HUES64 (cell line): ENCODE measurements at regions not wholly inside any gene's neighbourhood (a gene's known extent, or its start where the extent isn't known, plus 50 kb on each side); places are given as distances from the start of the nearest gene placed in this dataset.
A peak's percentile ranks its signal among the peaks of the same experiment; 100 is the strongest.
"Not testable (repeated sequence)": the region's sequence is repeated elsewhere in the genome, so short reads cannot be mapped to it uniquely, and the experiment has no call there.

ENCODE experiments used
- H3K27ac ChIP-seq: 2 replicates; pipeline ENCODE4 v1.7.0; 2013; ENCODE audit warnings: low read depth, low read length, inconsistent platforms
- H3K27me3 ChIP-seq: 2 replicates; pipeline ENCODE4 v1.6.1; 2013; ENCODE audit warnings: mild to moderate bottlenecking, low read length; ENCODE audit not compliant: insufficient read depth
- H3K36me3 ChIP-seq: 2 replicates; pipeline ENCODE4 v1.6.1; 2013; ENCODE audit warnings: mild to moderate bottlenecking, low read length; ENCODE audit not compliant: insufficient read depth
- H3K4me1 ChIP-seq: 2 replicates; pipeline ENCODE4 v1.6.1; 2013; ENCODE audit warnings: mild to moderate bottlenecking, low read length, moderate library complexity; ENCODE audit not compliant: insufficient read depth
- H3K4me3 ChIP-seq: 2 replicates; pipeline ENCODE4 v1.5.1; 2013; ENCODE audit warnings: mild to moderate bottlenecking, low read length, moderate library complexity
- H3K9ac ChIP-seq: 2 replicates; pipeline ENCODE4 v1.6.1; 2013; ENCODE audit warnings: mild to moderate bottlenecking, low read depth, low read length
- H3K9me3 ChIP-seq: 2 replicates; pipeline ENCODE4 v1.6.1; 2013; ENCODE audit warnings: low read depth, low read length; ENCODE audit not compliant: insufficient read depth
- WGBS: fragments of 150-250, 120-280 bp; methylation state at CpG from one replicate; pipeline ENCODE4 v1.1.7; 2013; ENCODE audit warnings: missing lambda C conversion rate; 5-methylcytosine and 5-hydroxymethylcytosine counted together

DNA sequence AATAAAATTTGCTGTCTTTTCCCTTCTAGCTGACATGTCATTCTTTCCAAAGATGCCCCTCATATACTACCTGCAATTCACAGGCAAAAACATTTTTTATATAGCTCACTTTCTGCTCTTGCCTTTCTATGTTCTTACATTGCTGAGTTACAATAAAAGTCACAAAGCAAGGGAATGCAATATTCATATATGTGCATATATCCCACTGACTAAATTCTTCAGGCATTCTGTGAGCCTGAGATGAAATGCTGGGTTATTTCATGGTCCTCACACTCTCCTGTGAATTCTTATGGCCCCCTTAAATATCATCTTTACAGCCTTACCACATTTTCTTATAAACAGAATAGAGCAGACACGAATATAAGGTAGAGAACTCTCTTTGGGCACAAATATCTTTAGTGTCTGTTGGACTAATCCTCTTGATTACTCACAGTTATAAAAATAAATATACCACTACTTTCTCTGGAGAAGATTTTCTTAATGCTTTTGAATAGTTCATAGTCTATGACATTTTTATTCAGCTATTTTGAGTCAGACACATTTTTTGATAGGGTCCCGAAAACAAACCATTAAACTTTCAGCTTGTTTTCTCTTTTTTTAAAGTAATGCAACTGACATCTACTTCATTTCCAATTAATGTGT lies 84.1 kb upstream of the H2AZ1 start:
- WGBS: 96% methylated on average over 1 of the region's 2 CpGs
- Histone ChIP-seq H3K9me3 (peaks cover 9% of the 10 kb centered on the region), H3K9ac (no peak overlapping the region), H3K27me3 (no peaks in the 10 kb centered on the region), H3K4me3 (no peak overlapping the region), H3K36me3 (no peaks in the 10 kb centered on the region), H3K4me1 (no peaks in the 10 kb centered on the region), H3K27ac (no peak overlapping the region)

DNA sequence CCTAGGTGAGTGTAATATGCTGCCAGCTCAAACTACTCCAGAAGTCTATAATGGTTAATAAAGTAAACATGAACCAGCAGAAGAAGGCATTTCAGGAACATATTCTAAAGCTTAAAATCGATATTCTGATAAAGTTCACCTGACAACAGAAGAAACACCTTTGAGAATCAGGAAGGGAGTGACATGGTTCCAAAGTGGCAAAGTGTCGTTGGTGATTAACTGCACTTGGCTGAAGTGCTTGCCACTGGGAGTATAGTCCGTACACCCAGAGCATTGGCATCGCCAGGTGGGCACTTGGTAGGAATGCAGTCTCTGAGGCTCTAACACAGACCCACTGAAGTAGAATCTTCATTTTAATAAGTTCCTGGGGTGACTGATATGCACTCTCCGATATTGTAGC lies 76.0 kb upstream of the H2AZ1 start:
- Histone ChIP-seq H3K9me3 (no peaks in the 10 kb centered on the region), H3K4me1 (peaks cover 6% of the 10 kb centered on the region; the same call in 1 of the 2 replicates), H3K36me3 (no peaks in the 10 kb centered on the region), H3K27me3 (no peaks in the 10 kb centered on the region), H3K27ac (no peak overlapping the region), H3K9ac (no peak overlapping the region), H3K4me3 (no peak overlapping the region)
- WGBS: 95% methylated on average over 4 of the region's 5 CpGs

DNA sequence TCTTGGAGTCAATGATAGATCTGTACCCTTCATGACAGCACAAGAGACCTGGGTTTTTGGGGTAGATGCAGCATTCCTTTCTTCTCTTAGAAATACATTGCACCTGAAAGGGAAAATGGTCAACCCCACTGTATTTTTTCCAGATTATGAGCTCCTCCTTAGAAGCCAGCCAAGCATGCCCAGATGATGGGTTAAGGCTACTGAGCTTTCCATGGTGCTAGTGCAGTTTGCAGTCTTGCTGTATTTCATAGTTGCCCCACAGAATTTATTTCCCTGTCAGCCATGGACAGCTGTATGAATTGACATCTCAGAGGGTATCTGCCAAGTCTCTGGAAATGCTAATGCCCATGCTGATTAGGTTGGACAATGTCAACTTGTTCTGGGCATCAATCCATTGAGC lies 73.7 kb upstream of the H2AZ1 start:
- Histone ChIP-seq H3K9me3 (no peaks in the 10 kb centered on the region), H3K4me1 (peaks cover 6% of the 10 kb centered on the region; the same call in 1 of the 2 replicates), H3K9ac (no peak overlapping the region), H3K27ac (no peak overlapping the region), H3K36me3 (no peaks in the 10 kb centered on the region), H3K4me3 (no peak overlapping the region), H3K27me3 (no peaks in the 10 kb centered on the region)

DNA sequence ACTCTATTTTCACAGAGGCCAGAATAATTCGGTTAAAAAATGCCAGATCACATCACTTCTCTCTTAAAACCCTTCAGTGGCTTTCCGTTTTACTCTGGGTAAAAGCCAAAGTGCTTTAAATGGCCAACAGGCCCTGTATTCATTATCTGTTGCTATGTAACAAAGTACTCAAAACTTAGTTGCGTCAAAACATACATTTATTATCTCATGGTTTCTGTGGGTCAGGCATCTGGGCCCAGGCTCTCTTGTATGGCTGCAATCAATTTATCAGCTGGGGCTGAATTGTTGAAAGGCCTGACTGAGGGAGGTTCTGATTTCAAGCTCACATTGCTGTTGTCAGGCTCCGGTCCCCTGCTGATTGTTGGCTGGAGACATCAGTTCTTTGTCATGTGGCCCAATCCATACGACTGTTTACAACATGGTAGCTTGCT lies 72.7 kb upstream of the H2AZ1 start:
- peak overlapping the region; percentile 38; the same call in 1 of the 2 replicates for H3K27ac ChIP-seq
- WGBS: 82% methylated on average over 4 of the region's 5 CpGs

DNA sequence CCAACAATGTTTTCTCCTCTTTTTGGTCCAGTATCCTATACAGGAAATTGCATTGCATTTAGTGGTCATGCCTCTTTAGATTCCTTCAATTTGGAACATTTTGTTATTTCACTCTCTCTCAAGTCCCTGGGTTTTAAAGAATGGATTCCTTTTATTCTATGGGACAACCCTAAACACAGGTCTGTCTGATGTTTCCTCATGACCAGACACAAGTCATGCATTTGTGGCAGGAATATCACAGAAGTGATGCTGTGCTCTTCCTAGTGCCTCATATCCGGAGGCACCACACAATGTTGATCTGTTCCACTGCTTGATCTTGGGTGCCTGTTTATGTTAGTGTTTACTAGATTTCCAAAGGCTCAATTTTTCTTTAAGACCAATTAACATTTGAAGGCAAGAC lies 69.7 kb upstream of the H2AZ1 start:
- Histone ChIP-seq H3K27ac (no peak overlapping the region), H3K9me3 (no peaks in the 10 kb centered on the region), H3K36me3 (no peaks in the 10 kb centered on the region), H3K4me1 (peaks cover 6% of the 10 kb centered on the region; the same call in 1 of the 2 replicates), H3K9ac (no peak overlapping the region), H3K4me3 (no peak overlapping the region), H3K27me3 (no peaks in the 10 kb centered on the region)
- WGBS: 94% methylated on average over 1 of the region's 1 CpG

More for the DNA sequence above, 72.7 kb upstream of the H2AZ1 start:
- peaks cover 6% of the 10 kb centered on the region; the same call in 1 of the 2 replicates for H3K4me1 ChIP-seq
- H3K4me3 ChIP-seq: no peak overlapping the region
- H3K9me3 ChIP-seq: no peaks in the 10 kb centered on the region
- H3K9ac ChIP-seq: no peak overlapping the region
- no peaks in the 10 kb centered on the region for H3K36me3 ChIP-seq
- no peaks in the 10 kb centered on the region for H3K27me3 ChIP-seq

DNA sequence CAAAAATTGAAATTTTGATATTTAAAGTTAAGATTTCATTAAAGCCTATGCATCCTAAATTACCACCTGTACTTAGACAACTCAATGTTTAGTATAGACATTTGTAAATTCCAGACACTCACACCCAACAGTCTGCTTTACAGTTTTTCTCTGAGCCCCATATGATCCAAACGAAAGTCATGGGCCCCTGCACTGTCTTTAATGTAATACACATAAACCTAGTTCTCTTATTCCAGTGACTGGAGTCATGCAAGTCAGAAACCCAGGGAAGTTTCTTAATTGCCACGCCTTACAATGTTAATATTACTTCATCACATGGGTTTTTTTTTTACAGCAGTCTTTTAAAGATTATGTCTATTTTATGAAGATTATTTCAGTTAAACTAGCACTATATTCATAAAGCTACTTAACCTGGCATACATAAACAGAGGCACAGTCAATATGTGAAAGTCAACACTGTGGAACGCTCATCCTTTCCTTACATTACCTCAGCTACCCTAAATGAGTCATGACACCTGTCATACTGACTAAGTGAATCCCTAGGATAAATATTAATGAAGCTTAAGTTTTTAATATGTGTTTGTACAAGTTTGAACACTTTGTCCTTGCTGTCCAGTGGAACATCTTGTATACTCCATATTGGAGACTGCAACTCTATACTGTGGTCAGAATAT lies 67.7 kb upstream of the H2AZ1 start:
- Histone ChIP-seq H3K36me3 (no peaks in the 10 kb centered on the region), H3K27ac (no peak overlapping the region), H3K9me3 (no peaks in the 10 kb centered on the region), H3K27me3 (no peaks in the 10 kb centered on the region), H3K4me1 (peaks cover 3% of the 10 kb centered on the region; the same call in 1 of the 2 replicates), H3K9ac (no peak overlapping the region), H3K4me3 (no peak overlapping the region)
- WGBS: 92% methylated on average over 3 of the region's 3 CpGs

DNA sequence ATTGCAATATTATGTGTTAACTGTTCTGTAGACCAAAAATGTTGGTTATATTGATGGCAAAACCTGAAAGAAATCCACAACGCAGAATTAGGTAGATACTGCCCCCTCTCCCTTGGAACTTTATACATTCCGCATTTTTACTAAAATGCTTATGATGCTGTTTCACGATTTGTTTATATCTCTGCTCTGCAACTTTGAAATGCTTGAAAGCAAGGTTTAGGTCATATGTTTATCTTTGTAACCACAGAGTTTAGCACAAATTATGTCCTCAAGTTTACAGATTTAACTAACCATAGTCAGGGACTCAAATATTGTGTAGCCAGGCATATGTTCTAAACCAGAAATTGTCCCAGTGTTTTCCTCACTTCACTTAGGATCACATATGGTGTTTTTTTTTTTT lies 66.1 kb upstream of the H2AZ1 start:
- Histone ChIP-seq H3K4me3 (no peak overlapping the region), H3K36me3 (no peaks in the 10 kb centered on the region), H3K27ac (no peak overlapping the region), H3K27me3 (no peaks in the 10 kb centered on the region), H3K4me1 (no peaks in the 10 kb centered on the region), H3K9ac (no peak overlapping the region), H3K9me3 (no peaks in the 10 kb centered on the region)
- WGBS: 92% methylated on average over 3 of the region's 3 CpGs

DNA sequence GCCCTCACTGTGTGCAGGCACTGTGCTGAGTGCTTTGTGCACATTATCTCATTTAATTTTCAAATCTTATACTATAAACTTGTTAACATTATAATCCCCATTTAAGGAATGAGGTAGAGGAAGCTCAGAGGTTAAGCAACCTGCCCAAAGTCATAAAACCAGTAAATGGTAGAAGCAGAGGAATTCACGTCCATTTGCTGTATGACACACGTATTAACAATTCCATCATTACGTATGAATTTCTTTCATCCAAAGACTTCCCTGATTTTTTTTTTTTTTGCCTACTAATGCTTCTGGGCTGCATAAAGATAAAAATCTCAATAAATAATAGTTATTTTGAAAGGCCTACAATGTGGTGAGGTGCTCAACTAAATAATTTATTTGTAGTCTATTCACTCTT lies 64.5 kb upstream of the H2AZ1 start:
- no peak overlapping the region for H3K9ac ChIP-seq
- H3K4me1 ChIP-seq: no peaks in the 10 kb centered on the region
- no peaks in the 10 kb centered on the region for H3K9me3 ChIP-seq
- H3K27ac ChIP-seq: no peak overlapping the region
- no peak overlapping the region for H3K4me3 ChIP-seq
- no peaks in the 10 kb centered on the region for H3K27me3 ChIP-seq
- no peaks in the 10 kb centered on the region for H3K36me3 ChIP-seq
- WGBS: 100% methylated on average over 3 of the region's 3 CpGs

DNA sequence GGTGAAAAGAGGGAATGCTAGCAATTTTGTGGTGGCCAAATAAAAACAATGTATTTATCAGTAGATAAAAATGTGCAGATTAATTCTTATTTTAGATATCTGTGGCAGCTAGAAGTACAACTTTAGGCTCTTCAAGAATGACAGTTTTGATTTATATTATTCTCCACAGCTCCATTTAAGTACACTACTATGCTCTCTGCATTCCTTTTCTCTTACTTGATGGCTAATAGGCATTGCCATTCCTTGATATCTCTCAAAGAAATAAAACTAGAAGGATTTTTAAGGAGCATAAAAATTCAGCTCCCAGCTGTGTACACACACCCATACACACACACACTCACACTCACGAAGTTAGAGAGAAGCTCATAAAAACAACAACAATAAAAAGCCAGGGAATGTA lies 59.4 kb upstream of the H2AZ1 start:
- H3K4me1 ChIP-seq: no peaks in the 10 kb centered on the region
- no peak overlapping the region for H3K9ac ChIP-seq
- no peaks in the 10 kb centered on the region for H3K36me3 ChIP-seq
- no CpG with 5 or more reads among the region's 1 CpG for WGBS
- H3K9me3 ChIP-seq: no peaks in the 10 kb centered on the region; the same call in 1 of the 2 replicates
- no peak overlapping the region for H3K27ac ChIP-seq
- H3K27me3 ChIP-seq: no peaks in the 10 kb centered on the region
- no peak overlapping the region for H3K4me3 ChIP-seq

DNA sequence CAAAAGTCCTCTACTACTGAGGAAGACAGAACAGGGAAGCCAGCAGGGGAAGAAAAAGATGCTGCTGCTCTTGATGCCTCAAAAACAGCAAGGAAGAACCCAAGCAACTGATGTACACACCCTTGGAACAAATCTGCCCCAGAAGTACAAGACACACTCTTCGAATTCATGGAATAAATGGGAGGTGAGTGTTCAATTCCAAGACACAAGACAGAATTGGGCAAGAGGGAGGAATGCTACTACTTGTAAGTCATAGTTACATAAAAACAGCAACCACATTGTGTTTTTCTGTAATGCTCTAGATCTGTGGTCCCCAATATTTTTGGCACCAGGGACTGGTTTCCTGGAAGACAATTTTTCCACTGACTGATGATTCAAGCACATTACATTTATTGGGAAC lies 58.0 kb upstream of the H2AZ1 start:
- no peaks in the 10 kb centered on the region; the same call in 1 of the 2 replicates for H3K9me3 ChIP-seq
- 100% methylated on average over 1 of the region's 1 CpG for WGBS
- H3K4me1 ChIP-seq: no peaks in the 10 kb centered on the region
- no peak overlapping the region for H3K4me3 ChIP-seq
- no peak overlapping the region for H3K27ac ChIP-seq
- no peak overlapping the region for H3K9ac ChIP-seq
- H3K27me3 ChIP-seq: no peaks in the 10 kb centered on the region
- H3K36me3 ChIP-seq: no peaks in the 10 kb centered on the region

DNA sequence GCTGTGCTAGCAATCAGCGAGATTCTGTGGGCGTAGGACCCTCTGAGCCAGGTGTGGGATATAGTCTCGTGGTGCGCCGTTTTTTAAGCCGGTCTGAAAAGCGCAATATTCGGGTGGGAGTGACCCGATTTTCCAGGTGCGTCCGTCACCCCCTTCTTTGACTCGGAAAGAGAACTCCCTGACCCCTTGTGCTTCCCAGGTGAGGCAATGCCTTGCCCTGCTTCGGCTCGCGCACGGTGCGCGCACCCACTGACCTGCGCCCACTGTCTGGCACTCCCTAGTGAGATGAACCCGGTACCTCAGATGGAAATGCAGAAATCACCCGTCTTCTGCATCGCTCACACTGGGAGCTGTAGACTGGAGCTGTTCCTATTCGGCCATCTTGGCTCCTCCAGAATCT lies 56.1 kb upstream of the H2AZ1 start:
- H3K9me3 ChIP-seq, H3K36me3 ChIP-seq, H3K27me3 ChIP-seq, H3K4me1 ChIP-seq, H3K27ac ChIP-seq, H3K9ac ChIP-seq, H3K4me3 ChIP-seq: not testable (repeated sequence)
- 100% methylated on average over 4 of the region's 23 CpGs for WGBS
